Breast epithelium (tissue), 3 donors: ENCODE measurements at regions not wholly inside any gene's neighbourhood (a gene's known extent, or its start where the extent isn't known, plus 50 kb on each side); places are given as distances from the start of the nearest gene placed in this dataset.

Source experiments
- CTCF ChIP-seq, 3 donors: fragments of 450-650 bp; IDR thresholded peaks; one replicate each; pipeline ENCODE4 v1.5.1; 2016 to 2017; ENCODE audit warnings: antibody characterized with exemption in 3 of 3, mild to moderate bottlenecking in 3 of 3, moderate library complexity in 3 of 3
- POLR2A ChIP-seq: fragments of 450-650 bp; IDR thresholded peaks from one replicate; pipeline ENCODE4 v1.6.1; 2016; ENCODE audit warnings: antibody characterized with exemption, mild to moderate bottlenecking, moderate library complexity

GRCh38 chr12:17104801-17105200, 498.8 kb upstream of the LMO3 start:
- TF ChIP-seq POLR2A (no peak), CTCF (IDR thresholded peaks at IDR 0.05) (no peak)
